GM23338 (cell line): ENCODE measurements at regions not wholly inside any gene's neighbourhood (a gene's known extent, or its start where the extent isn't known, plus 50 kb on each side); places are given as distances from the start of the nearest gene placed in this dataset.

Experiments used
- ATAC-seq: fragments of 200-7000 bp; cut with Tn5 transposase; 3 replicates; pipeline ENCODE4 v1.9.1; 2020
- DNase-seq: peaks from one replicate; pipeline ENCODE4 v3.0.0-alpha.2; 2015; ENCODE audit warnings: low spot score
- H2AFZ ChIP-seq: fragments of 200-600 bp; sonication (generic); 2 replicates; pipeline ENCODE4 v1.8.0; 2016; ENCODE audit warnings: antibody characterized with exemption, mild to moderate bottlenecking, moderate library complexity
- H3F3A ChIP-seq: fragments of 200-600 bp; sonication (generic); replicated peaks from 2 replicates; pipeline ENCODE4 v1.8.0; 2017; ENCODE audit warnings: antibody characterized with exemption, mixed run types, low read depth
- H3K27ac ChIP-seq: fragments of 200-600 bp; sonication (generic); 2 replicates; pipeline ENCODE4 v1.6.1; 2016; ENCODE audit warnings: low read depth
- H3K27me3 ChIP-seq: fragments of 200-600 bp; sonication (generic); 2 replicates; pipeline ENCODE4 v1.8.0; 2016; ENCODE audit warnings: mild to moderate bottlenecking, mixed run types, moderate library complexity; ENCODE audit not compliant: insufficient read depth
- H3K36me3 ChIP-seq: fragments of 200-600 bp; sonication (generic); 2 replicates; pipeline ENCODE4 v1.8.0; 2016; ENCODE audit warnings: mild to moderate bottlenecking; ENCODE audit not compliant: insufficient read depth
- H3K4me1 ChIP-seq: fragments of 200-600 bp; sonication (generic); 2 replicates; pipeline ENCODE4 v1.8.0; 2016; ENCODE audit warnings: mild to moderate bottlenecking, moderate library complexity; ENCODE audit not compliant: insufficient read depth
- H3K4me2 ChIP-seq: fragments of 200-600 bp; sonication (generic); 2 replicates; pipeline ENCODE4 v1.7.1; 2017; ENCODE audit warnings: mixed run types
- H3K4me3 ChIP-seq: fragments of 200-600 bp; sonication (generic); 2 replicates; pipeline ENCODE4 v1.6.1; 2016; ENCODE audit warnings: mixed run types
- H3K79me2 ChIP-seq: fragments of 200-600 bp; sonication (generic); replicated peaks from 2 replicates; pipeline ENCODE4 v1.8.0; 2017; ENCODE audit warnings: mild to moderate bottlenecking; ENCODE audit not compliant: insufficient read depth
- H3K9me2 ChIP-seq: fragments of 200-600 bp; sonication (generic); 2 replicates; pipeline ENCODE4 v1.8.0; 2017; ENCODE audit not compliant: insufficient read depth
- H4K20me1 ChIP-seq: fragments of 200-600 bp; sonication (generic); replicated peaks from 2 replicates; pipeline ENCODE4 v1.8.0; 2017; ENCODE audit warnings: mild to moderate bottlenecking; ENCODE audit not compliant: insufficient read depth
- H3K27ac Mint-ChIP-seq: 2 replicates; pipeline ENCODE4 v1.8.0; 2020; ENCODE audit warnings: inconsistent platforms, mild to moderate bottlenecking, moderate library complexity, mixed read lengths
- H3K27me3 Mint-ChIP-seq: 3 replicates; pipeline ENCODE4 v1.8.0; 2022; ENCODE audit warnings: low read depth, mild to moderate bottlenecking, moderate library complexity, mixed read lengths, inconsistent platforms; ENCODE audit not compliant: insufficient read depth, poor library complexity
- H3K36me3 Mint-ChIP-seq: 3 replicates; pipeline ENCODE4 v1.8.0; 2021; ENCODE audit warnings: low read depth, mild to moderate bottlenecking, inconsistent platforms, moderate library complexity, mixed read lengths
- H3K4me1 Mint-ChIP-seq: 3 replicates; pipeline ENCODE4 v1.8.0; 2020; ENCODE audit warnings: mild to moderate bottlenecking, inconsistent platforms, mixed read lengths
- H3K4me3 Mint-ChIP-seq: 3 replicates; pipeline ENCODE4 v1.8.0; 2021; ENCODE audit warnings: moderate library complexity, mild to moderate bottlenecking, inconsistent platforms, mixed read lengths
- H3K9me3 Mint-ChIP-seq: 3 replicates; pipeline ENCODE4 v1.8.0; 2020; ENCODE audit warnings: moderate library complexity, mild to moderate bottlenecking, inconsistent platforms, mixed read lengths
- CREB1 ChIP-seq: fragments of 250-450 bp; sonication (Bioruptor Pico); IDR thresholded peaks from 2 replicates; pipeline ENCODE4 v1.5.0; 2020; ENCODE audit warnings: low read depth, mild to moderate bottlenecking, moderate library complexity
- EZH2 ChIP-seq: fragments of 200-600 bp; sonication (generic); IDR thresholded peaks from one replicate; pipeline ENCODE4 v1.8.0; 2017; ENCODE audit warnings: antibody characterized with exemption, mild to moderate bottlenecking, low read depth; ENCODE audit not compliant: unreplicated experiment
- EZH2phosphoT487 ChIP-seq: fragments of 200-600 bp; sonication (generic); IDR thresholded peaks from one replicate; pipeline ENCODE4 v1.8.1; 2018; ENCODE audit warnings: antibody characterized with exemption; ENCODE audit not compliant: unreplicated experiment
- POLR2AphosphoS5 ChIP-seq: IDR thresholded peaks from 2 replicates; pipeline ENCODE4 v1.6.1; 2016; ENCODE audit warnings: antibody characterized with exemption, low read depth
- REST ChIP-seq: IDR thresholded peaks from one replicate; pipeline ENCODE4 v1.6.1; 2018; ENCODE audit warnings: antibody characterized with exemption; ENCODE audit not compliant: unreplicated experiment
- ZNF114 ChIP-seq: fragments of 250-450 bp; sonication (Bioruptor Pico); IDR thresholded peaks from 2 replicates; pipeline ENCODE4 v1.5.0; 2020; ENCODE audit warnings: mild to moderate bottlenecking, moderate library complexity
- ZNF462 ChIP-seq: fragments of 250-450 bp; sonication (Bioruptor Pico); IDR thresholded peaks from 2 replicates; pipeline ENCODE4 v1.5.0; 2020; ENCODE audit warnings: mild to moderate bottlenecking, moderate library complexity
- TF ChIP-seq, protein P1 (sequence below), 2 experiments: fragments of 200-600 bp in 1 of 2; sonication (generic) in 1 of 2; conservative IDR thresholded peaks; 2 replicates each; pipeline versions ENCODE4 v1.5.1 to v1.6.1; 2016 to 2017; ENCODE audit warnings: antibody characterized with exemption in 2 of 2, low read depth in 2 of 2, mild to moderate bottlenecking in 2 of 2, moderate library complexity in 1 of 2

- TF ChIP-seq REST, result no peak
These were observed 795.2 kb upstream of the ID2 start (continued) for GRCh38 chr2:7886666-7887065.

GRCh38 chr2:7887441-7887840, 794.4 kb upstream of the ID2 start:
- Mint-ChIP-seq H3K4me3 (no peak overlapping the region), H3K9me3 (peaks cover 12% of the 10 kb centered on the region)
- no peak for ATAC-seq

More at GRCh38 chr2:7887441-7887840, 794.4 kb upstream of the ID2 start:
- no peak overlapping the region for H3K27ac ChIP-seq
- peaks cover 44% of the 10 kb centered on the region for H3K36me3 ChIP-seq
- no peak for DNase-seq
- H3K4me2 ChIP-seq, result no peak overlapping the region
- Mint-ChIP-seq H3K27me3 (no peaks in the 10 kb centered on the region), H3K27ac (no peak overlapping the region), H3K4me1 (peaks cover 32% of the 10 kb centered on the region; the same call in 2 of the 3 replicates), H3K36me3 (peaks cover 83% of the 10 kb centered on the region)
- no peak overlapping the region for H3K4me3 ChIP-seq
- TF ChIP-seq ZNF114, result no peak
- TF ChIP-seq POLR2AphosphoS5, result no peak
- no peak for TF ChIP-seq REST
- no peak for TF ChIP-seq EZH2
- no peak for TF ChIP-seq EZH2phosphoT487
- TF ChIP-seq, protein P1, sequence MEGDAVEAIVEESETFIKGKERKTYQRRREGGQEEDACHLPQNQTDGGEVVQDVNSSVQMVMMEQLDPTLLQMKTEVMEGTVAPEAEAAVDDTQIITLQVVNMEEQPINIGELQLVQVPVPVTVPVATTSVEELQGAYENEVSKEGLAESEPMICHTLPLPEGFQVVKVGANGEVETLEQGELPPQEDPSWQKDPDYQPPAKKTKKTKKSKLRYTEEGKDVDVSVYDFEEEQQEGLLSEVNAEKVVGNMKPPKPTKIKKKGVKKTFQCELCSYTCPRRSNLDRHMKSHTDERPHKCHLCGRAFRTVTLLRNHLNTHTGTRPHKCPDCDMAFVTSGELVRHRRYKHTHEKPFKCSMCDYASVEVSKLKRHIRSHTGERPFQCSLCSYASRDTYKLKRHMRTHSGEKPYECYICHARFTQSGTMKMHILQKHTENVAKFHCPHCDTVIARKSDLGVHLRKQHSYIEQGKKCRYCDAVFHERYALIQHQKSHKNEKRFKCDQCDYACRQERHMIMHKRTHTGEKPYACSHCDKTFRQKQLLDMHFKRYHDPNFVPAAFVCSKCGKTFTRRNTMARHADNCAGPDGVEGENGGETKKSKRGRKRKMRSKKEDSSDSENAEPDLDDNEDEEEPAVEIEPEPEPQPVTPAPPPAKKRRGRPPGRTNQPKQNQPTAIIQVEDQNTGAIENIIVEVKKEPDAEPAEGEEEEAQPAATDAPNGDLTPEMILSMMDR (conservative IDR thresholded peaks at IDR 0.05; ENCODE audit: low read depth in 2 of 2), result no peak
- no peak for TF ChIP-seq ZNF462 (CRISPR knock-in tag)
- no peak for TF ChIP-seq CREB1 (CRISPR knock-in tag)
- H3K4me1 ChIP-seq, result peaks cover 35% of the 10 kb centered on the region
- H3K9me2 ChIP-seq, result peaks cover 16% of the 10 kb centered on the region; the same call in 1 of the 2 replicates
- H4K20me1 ChIP-seq, result no peaks in the 10 kb centered on the region
- peaks cover 83% of the 10 kb centered on the region for H3K79me2 ChIP-seq
- no peak overlapping the region for H2AFZ ChIP-seq
- H3K27me3 ChIP-seq, result no peaks in the 10 kb centered on the region
- H3F3A ChIP-seq, result peaks cover 7% of the 10 kb centered on the region; the same call in 1 of the 2 replicates
